Thyroid gland (tissue), 4 donors: ENCODE measurements at regions not wholly inside any gene's neighbourhood (a gene's known extent, or its start where the extent isn't known, plus 50 kb on each side); places are given as distances from the start of the nearest gene placed in this dataset.

ENCODE experiments used
- DNase-seq, 2 donors: peaks; one replicate each; pipeline ENCODE4 v3.0.0-alpha.2; 2019
- H3K27ac ChIP-seq, 3 donors: fragments of 200-600 bp; sonication (generic); 1 replicate in 2 of 3; 2 replicates in 1 of 3; pipeline ENCODE4 v1.5.1; 2016 to 2019; ENCODE audit warnings: mild to moderate bottlenecking in 1 of 3, moderate library complexity in 1 of 3
- H3K27me3 ChIP-seq: fragments of 200-600 bp; sonication (generic); one replicate; pipeline ENCODE4 v1.5.1; 2019
- H3K36me3 ChIP-seq, 2 donors: fragments of 200-600 bp; sonication (generic); one replicate each; pipeline ENCODE4 v1.5.1; 2016 to 2019
- H3K4me1 ChIP-seq, 2 donors: fragments of 200-600 bp; sonication (generic); one replicate each; pipeline ENCODE4 v1.5.1; 2017 to 2019
- H3K4me3 ChIP-seq, 3 donors: fragments of 200-600 bp; sonication (generic); replicated peaks in 1 of 3; 1 replicate in 2 of 3; 2 replicates in 1 of 3; pipeline ENCODE4 v1.5.1; 2016; ENCODE audit warnings: mild to moderate bottlenecking in 1 of 3
- H3K9me3 ChIP-seq: fragments of 200-600 bp; sonication (generic); one replicate; pipeline ENCODE4 v1.5.1; 2017
- POLR2A ChIP-seq, 2 donors: fragments of 450-650 bp; IDR thresholded peaks; one replicate each; pipeline ENCODE4 v1.6.1; 2017; ENCODE audit warnings: antibody characterized with exemption in 2 of 2, mild to moderate bottlenecking in 2 of 2, moderate library complexity in 1 of 2
- WGBS, 2 donors: methylation state at CpG; one replicate each; pipeline ENCODE4 v1.1.5; 2017; 5-methylcytosine and 5-hydroxymethylcytosine counted together
- intact Hi-C: fragments of 100-400 bp; cut with DNase I; formaldehyde crosslinking; loops from one replicate; pipeline ENCODE4 v1.15.1; 2023
- TF ChIP-seq, protein P1 (sequence below), 6 experiments: fragments of 200-600 bp in 3 of 6; fragments of 450-650 bp in 3 of 6; sonication (generic) in 3 of 6; IDR thresholded peaks; one replicate each; pipeline ENCODE4 v1.5.1; 2016 to 2019; ENCODE audit warnings: antibody characterized with exemption in 6 of 6, mild to moderate bottlenecking in 2 of 6, inconsistent platforms in 1 of 6, moderate library complexity in 1 of 6

DNA sequence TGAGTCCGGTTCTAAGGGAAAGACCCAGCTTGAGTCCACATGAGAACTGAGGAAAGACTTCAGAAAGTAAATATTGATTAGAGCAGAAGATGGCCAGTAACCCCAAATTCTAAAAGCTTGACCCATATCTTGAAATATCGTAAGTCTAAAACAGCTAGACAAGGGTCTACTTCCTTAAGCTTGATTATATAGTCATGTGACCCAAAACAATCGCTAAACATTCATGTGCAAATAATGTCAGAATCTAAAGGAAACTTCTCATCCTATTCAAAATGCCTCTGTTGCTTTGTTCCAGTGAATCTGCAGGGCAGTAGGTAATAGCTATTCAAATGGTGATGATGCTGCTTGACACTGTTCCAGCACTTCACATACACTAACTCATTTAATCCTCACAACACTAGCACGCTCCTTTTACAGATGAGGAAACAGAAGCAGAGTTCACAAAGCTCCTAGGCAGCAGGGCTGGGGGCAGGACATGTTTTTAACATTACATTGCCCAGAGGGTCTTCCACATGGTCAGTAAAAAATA is 52.6 kb downstream of the TCF20 start:
- H3K27me3 ChIP-seq: no peaks in the 10 kb centered on the region
- H3K9me3 ChIP-seq: no peaks in the 10 kb centered on the region
- H3K36me3 ChIP-seq: peaks cover 12 to 14% of the 10 kb centered on the region in 2 donors
- no peak for DNase-seq
- H3K4me3 ChIP-seq: no peak overlapping the region
- 82 to 84% methylated on average over 4 of the region's 4 CpGs for WGBS, 2 donors
- intact Hi-C loops: no loop called here
- H3K4me1 ChIP-seq: peaks cover 5 to 20% of the 10 kb centered on the region in 2 donors
- H3K27ac ChIP-seq: no peak overlapping the region
- TF ChIP-seq, protein P1, sequence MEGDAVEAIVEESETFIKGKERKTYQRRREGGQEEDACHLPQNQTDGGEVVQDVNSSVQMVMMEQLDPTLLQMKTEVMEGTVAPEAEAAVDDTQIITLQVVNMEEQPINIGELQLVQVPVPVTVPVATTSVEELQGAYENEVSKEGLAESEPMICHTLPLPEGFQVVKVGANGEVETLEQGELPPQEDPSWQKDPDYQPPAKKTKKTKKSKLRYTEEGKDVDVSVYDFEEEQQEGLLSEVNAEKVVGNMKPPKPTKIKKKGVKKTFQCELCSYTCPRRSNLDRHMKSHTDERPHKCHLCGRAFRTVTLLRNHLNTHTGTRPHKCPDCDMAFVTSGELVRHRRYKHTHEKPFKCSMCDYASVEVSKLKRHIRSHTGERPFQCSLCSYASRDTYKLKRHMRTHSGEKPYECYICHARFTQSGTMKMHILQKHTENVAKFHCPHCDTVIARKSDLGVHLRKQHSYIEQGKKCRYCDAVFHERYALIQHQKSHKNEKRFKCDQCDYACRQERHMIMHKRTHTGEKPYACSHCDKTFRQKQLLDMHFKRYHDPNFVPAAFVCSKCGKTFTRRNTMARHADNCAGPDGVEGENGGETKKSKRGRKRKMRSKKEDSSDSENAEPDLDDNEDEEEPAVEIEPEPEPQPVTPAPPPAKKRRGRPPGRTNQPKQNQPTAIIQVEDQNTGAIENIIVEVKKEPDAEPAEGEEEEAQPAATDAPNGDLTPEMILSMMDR (IDR thresholded peaks at IDR 0.05): no peak
- TF ChIP-seq POLR2A (IDR thresholded peaks at IDR 0.05): no peak

DNA sequence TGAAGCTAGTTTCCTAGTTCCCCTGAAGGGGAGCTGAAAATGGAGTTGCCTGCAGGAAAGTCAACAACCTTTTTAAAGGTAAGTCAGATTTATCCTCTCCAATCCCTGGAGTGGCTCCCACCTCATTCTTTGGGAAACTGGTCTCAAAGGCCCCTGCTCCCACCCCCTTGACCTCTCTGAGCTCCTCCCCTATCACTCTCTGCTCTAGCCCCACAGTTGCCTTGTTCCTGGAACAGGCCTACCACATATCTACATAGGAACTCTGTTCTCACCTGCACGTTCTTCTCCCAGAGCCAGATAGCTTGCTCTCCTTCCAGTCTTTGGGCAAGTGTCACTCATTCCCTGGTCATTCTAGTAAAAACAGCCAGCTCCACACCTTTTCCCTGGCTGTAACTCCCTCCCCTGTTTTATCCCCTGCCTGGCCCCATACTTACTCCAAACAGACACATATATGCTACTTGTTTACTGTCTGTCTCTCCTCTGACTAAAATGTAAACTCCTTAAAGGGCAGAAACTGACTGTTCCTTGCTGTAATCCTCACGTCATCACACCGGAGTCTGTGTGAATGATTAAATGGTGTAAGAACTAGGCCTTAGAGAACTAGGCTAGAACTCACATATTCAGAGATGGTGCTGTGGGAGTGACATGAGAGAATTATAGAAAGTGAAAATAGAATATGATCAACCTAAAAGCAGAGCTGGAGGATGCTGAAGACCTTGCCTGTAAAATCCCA is 53.3 kb downstream of the TCF20 start:
- 85 to 88% methylated on average over 3 of the region's 3 CpGs for WGBS, 2 donors
- intact Hi-C loops: no loop called here
- no peak overlapping the region for H3K27ac ChIP-seq

DNA sequence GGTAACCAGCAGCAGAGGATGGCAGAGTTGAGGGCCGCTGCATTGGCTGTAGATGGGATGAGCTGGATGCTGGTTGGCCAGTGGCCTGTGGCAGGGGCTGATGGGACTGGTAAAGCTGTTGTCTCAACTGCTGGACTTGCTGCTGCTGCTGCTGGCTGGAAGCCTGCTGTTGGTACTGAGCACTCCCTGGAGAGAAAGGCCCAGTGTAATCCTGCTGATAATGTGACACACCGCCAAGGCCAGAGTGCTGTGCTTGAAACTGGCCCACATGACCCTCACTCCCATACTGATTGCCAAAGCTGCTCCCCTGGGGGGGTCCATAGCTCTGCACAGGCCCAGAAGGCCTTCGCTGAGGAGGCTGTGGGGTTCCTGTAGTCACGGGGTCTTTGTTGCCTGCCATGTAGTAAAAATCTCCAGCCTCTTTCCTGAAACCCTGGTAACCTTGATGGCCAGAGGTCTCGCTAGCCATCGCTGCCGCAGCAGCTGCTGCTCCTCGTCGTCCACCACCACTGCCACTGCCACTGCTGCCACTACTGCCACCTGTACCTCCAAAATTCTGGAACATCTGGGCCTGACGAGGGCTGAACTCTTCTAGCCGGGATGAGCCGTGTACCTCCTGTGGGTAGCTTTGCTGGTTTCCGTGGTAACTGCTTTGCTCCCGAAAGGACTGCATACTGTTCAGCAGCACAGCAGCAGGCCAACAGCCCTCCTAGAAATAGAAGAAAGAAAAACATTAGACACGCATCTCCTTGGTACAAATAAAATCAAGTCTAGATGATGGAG is 55.6 kb downstream of the TCF20 start:
- H3K4me3 ChIP-seq: no peak overlapping the region
- H3K9me3 ChIP-seq: no peaks in the 10 kb centered on the region
- no peak overlapping the region for H3K27ac ChIP-seq
- DNase-seq: no peak
- H3K36me3 ChIP-seq: peaks cover 15 to 25% of the 10 kb centered on the region in 2 donors
- H3K4me1 ChIP-seq: peaks cover 5 to 12% of the 10 kb centered on the region in 2 donors
- no peaks in the 10 kb centered on the region for H3K27me3 ChIP-seq
- WGBS, 2 donors: 62 to 88% methylated on average over 13 to 15 of the region's 15 CpGs
- TF ChIP-seq POLR2A (IDR thresholded peaks at IDR 0.05): no peak
- TF ChIP-seq, protein P1 (IDR thresholded peaks at IDR 0.05): no peak
- intact Hi-C loops: no loop called here

More for the DNA sequence above, 53.3 kb downstream of the TCF20 start:
- Histone ChIP-seq H3K27me3 (no peaks in the 10 kb centered on the region), H3K4me1 (peaks cover 5 to 20% of the 10 kb centered on the region in 2 donors), H3K9me3 (no peaks in the 10 kb centered on the region), H3K36me3 (peaks cover 12 to 16% of the 10 kb centered on the region in 2 donors), H3K4me3 (no peak overlapping the region)
- DNase-seq: no peak
- no peak for TF ChIP-seq POLR2A (IDR thresholded peaks at IDR 0.05)
- TF ChIP-seq, protein P1 (IDR thresholded peaks at IDR 0.05): no peak

DNA sequence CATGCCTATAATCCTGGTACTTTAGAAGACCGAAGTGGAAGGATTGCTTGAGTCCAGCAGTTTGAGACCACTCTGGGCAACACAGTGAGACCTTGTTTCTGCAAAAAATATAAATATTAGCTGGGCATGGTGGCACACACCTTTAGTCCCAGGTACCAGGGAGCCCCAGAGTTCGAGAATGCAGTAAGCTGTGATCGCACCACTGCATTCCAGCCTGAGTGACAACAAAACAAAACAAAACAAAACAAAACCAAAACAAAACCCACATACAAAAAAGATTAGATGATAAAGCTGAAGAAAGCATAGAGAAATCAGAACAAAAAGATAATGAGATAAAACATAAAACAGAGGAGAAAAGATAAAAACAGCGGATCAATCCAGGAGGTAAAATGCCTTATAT is 62.1 kb downstream of the TCF20 start:
- Histone ChIP-seq H3K4me1 (peaks cover 12 to 18% of the 10 kb centered on the region in 2 donors), H3K9me3 (no peaks in the 10 kb centered on the region), H3K4me3 (no peak overlapping the region), H3K36me3 (peaks cover 3 to 17% of the 10 kb centered on the region in 2 donors), H3K27ac (no peak overlapping the region), H3K27me3 (no peaks in the 10 kb centered on the region)
- TF ChIP-seq, protein P1 (IDR thresholded peaks at IDR 0.05): no peak
- TF ChIP-seq POLR2A (IDR thresholded peaks at IDR 0.05): no peak
- DNase-seq: no peak
- 93 to 94% methylated on average over 4 of the region's 4 CpGs for WGBS, 2 donors
- intact Hi-C loops: no loop called here
